ENCODE measurements at regions not wholly inside any gene's neighbourhood (a gene's known extent, or its start where the extent isn't known, plus 50 kb on each side); places are given as distances from the start of the nearest gene placed in this dataset.

DNA sequence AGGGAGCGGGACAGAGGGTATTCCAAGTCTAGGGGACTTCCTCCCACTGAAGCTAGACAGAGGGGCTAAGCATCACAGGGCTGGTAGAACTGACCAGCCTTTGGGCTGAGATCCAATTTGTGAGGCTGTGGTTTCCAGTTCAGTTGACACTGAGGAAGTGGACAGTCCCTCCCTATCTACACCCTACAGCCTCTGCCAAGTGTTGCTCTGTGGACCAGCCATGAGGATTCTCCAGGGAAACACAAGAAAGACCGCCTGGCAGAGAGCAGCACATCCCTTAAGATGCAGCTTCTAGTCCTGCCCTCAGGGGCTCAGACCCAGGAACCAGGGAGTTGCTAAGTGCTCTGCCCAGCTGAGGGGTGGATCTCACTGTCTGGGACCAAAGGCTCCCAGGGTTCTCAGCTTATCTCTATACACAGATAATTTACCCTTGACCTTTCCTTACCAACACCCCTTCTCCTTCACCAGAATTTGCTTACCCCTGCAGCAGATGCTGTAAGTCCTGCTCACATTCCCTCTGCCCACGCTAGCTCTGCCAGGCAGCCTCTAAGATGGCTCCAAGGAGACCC, 252.0 kb downstream of the SKIDA1 start:
- intact Hi-C loops (cut with DNase I), result no loop called here
- DNase-seq, result no peak

DNA sequence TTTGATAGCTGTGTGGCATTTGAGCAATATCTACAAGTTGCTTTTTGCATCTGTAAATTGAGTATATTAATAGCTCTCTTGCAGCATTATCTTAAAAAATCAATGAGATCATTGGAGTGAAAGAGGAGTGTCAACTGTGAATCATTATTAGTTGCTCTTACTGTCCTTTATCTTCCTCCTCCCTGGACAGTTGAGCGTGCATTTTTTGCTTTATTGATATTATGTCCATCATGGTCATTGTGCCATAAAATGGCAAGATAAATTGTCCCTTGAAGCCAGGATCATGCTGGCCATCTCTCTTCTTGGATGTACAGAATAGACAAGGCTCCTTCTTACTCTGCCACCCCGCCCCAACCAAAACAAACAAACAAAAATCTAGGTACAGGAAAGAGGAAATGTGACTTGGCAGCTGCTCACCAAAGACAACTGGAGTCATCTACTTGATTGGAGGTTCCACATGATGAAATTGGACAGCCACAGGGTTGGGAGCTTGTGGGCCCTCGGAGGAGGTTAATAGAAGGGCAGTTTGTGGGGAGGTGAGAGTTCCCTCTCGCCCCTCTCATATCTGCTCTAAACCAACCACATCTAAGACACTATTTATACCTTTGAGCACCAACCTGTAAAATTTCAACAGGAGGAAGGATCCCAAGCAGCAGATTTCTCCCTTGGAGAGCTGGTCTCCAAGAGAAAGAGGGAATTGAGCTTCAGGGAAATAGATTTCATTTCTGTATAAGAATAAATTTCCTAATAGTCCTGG, 252.7 kb downstream of the SKIDA1 start:
- intact Hi-C loops (cut with DNase I), result no loop called here
- DNase-seq, result no peak

DNA sequence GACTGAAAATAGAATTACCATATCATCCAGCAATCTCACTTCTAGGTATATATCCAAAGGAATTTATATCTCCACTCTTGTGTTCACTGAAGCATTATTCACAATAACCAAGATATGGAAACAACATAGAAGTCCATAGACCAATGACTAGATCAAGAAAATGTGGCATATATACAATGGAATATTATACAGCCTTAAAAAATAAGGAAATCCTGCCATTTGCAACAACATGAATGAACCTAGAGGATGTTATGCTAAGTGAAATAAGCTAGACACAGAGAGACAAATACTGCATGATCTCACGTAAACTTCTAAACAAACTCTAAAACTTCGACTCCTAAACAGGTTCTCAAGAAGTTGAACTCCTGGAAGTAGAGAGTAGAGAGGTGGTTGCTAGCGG, 254.5 kb downstream of the SKIDA1 start:
- intact Hi-C loops (cut with DNase I), result loop anchor here (2.0 kb wide), 1 partner anchor 190 kb away; no protein-coding TSS in a partner anchor
- no peak for DNase-seq

DNA sequence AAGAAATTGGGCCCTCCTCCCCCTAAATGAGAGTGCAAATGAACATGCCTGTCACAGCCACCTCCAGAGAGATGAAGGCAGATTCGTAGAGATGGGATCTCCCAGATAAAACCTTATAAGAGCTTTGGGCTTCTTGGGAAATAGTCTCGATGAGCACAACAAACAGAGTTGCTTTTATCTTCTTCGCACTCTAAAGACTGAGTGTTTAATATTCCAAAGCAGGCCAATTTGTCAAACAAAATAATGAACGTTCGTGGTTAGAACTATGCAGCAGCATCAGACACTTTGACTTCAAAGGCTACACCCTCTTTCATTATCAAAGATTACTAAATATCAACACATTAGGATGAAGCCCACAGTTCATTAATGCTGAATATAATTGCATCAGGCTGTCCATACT, 256.2 kb downstream of the SKIDA1 start:
- intact Hi-C loops (cut with DNase I), result loop anchor here (10.0 kb wide), 2 partner anchors 94 to 414 kb away; no protein-coding TSS in a partner anchor
- DNase-seq, result no peak

DNA sequence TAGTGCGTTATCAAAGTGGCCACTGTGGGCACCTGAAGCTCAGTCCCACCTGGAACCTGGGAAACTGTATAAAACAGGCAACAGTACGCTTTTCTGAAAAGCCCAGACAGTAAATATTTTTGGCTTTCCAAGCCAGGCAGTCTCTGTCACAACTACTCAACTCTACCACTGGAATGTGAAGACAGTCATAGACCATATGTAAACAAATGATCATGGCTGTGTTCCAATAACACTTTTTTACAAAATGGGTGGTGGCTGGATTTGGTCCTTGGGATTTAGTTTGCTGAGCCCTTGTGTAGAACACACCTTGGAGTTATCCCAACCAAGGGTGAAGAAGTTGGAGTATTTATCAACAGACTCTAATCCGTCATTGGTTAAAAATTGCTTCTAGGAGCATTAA, 259.9 kb downstream of the SKIDA1 start:
- intact Hi-C loops (cut with DNase I), result loop anchor here (10.0 kb wide), 2 partner anchors 91 to 411 kb away; no protein-coding TSS in a partner anchor

DNA sequence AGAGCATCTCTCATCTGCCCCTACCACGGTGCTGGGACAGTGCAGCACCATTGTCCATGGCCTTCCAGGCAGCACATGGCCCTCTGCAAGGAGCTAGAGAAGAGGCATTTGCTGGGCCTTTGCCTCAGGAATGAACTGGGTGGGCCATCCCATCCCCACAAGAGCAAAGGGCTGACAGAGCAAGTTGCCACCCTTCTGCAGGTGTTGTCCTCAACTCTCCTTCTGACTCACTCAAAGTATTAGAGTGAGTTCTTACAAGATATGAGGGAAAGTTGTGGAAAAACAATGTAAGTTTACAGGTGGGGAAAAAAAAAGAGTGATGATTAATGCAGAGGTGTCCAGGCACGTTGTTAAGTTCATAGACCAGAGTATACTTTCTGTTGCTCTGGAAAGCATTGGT, 261.2 kb downstream of the SKIDA1 start:
- intact Hi-C loops (cut with DNase I), result loop anchor here (10.0 kb wide), 2 partner anchors 89 to 409 kb away; no protein-coding TSS in a partner anchor
- DNase-seq, result no peak

More for the DNA sequence above, 259.9 kb downstream of the SKIDA1 start:
- DNase-seq, result no peak

DNA sequence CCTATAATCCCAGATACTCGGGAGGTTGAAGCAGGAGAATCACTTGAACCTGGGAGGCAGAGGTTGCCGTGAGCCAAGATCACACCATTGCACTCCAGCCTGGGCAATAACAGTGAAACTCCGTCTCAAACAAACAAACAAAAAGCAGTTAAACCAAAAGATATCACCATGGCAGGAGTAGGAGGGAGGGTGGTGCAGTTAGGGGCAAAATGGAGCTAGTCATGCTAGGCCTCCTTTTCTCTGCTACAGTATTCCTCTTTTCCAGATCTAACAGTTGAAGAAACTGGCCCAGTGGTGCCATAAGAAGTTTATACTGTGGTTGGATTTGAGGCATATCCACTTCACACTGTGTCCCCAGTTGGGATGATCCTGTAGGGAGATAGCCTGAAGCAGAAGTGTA, 261.6 kb downstream of the SKIDA1 start:
- intact Hi-C loops (cut with DNase I), result loop anchor here (10.0 kb wide), 2 partner anchors 89 to 409 kb away; no protein-coding TSS in a partner anchor
- DNase-seq, result no peak

DNA sequence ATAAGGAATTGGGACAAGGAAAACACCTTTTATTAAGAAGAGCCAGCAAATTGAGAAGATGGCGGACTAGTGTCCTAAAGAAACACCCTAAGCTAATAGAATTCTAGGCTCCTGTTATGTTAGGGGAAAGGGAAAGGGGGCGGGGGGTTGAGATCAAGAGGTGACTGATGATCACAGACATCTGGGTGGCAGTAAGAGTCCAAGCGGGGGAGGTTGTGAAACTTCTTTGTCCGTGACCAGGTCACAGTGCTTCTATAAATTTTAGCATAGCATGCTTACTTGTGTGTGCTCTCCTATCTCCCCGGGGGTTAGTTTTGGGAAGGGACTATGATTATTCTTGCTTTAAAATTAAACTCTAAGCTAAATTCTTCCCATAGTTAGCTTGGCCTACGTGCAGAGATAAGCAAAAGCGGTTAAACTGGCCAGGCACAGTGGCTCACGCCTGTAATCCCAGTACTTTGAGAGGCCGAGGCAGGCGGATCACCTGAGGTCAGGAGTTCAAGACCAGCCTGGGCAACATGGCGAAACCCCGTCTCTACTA, 262.1 kb downstream of the SKIDA1 start:
- intact Hi-C loops (cut with DNase I), result loop anchor here (10.0 kb wide), 2 partner anchors 89 to 409 kb away; no protein-coding TSS in a partner anchor
- DNase-seq, result no peak

DNA sequence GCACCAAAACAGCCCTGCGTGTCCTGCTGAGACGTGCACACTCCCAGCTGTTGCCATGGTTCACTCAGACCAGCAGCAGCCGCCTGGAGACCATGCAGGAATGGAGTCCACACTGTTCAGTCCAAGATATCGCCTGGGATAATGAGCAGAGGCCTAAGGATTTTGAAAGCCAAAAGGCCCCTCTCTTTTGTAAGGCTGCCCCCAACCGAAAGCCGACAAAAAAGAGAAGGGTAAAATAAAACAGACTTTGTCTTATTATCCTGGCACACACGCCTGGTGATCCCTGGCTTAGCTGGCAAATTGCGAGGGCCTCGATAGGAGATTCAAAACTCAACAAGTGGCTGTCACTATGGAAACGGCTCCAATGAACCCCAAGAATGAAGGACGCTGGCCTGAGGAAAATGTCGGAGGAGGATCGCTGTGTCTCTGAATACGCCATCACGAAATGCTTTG, 263.6 kb downstream of the SKIDA1 start:
- intact Hi-C loops (cut with DNase I), result loop anchor here (10.0 kb wide), 2 partner anchors 87 to 407 kb away; no protein-coding TSS in a partner anchor
- peak in 4 of 10 donors; percentile 14 to 85 (median 30) for DNase-seq

DNA sequence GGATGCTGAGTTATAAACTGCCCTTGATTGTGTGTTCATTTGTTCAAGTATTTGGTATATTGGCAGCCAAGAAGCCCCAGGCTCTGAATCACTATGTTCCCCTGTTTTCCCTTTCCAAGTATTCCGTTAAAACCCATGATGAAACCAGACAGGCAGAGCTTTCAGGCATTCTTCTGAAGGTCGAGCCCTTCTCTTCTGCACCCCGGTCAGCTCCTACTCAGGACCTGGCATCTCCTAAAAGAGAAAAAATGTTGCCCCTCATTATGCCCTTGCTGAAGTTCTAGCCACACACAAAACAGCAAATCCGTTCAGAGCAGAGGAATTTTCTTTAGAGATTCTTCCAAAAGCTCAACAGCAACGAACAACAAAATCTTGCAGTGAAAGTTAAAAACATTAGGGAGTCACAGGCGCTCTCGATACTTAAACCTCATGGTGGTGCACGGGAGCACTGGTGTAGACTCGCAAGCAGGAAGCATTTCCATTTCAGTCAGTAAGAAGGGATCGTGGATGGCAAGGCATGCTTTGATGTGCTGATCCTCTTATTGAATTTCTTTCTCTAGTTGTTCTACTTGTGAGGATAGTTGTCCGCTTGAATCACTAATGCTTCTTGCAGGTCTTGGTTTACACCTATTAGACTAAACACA, 264.9 kb downstream of the SKIDA1 start:
- intact Hi-C loops (cut with DNase I), result loop anchor here (10.0 kb wide), 2 partner anchors 86 to 406 kb away; no protein-coding TSS in a partner anchor

DNA sequence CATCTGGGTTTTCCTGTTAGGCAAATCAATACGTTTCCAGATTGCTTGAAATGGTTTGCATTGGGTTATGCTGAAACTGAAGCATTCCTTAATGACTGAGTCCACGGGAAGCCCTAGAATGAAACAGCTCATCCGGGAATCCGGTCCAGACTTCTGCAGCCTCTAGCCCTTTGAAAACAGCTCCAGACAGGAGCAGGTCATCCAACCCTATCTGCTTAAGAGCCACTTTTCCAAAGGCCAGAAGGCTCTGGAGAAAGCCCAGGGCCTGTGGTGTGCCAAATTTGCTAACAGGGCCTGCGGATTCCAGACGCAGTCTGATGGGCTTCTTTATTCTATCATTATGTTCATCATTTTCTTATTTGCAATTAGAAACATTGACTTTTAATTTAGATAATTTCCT, 265.4 kb downstream of the SKIDA1 start:
- intact Hi-C loops (cut with DNase I), result loop anchor here (10.0 kb wide), 2 partner anchors 85 to 405 kb away; no protein-coding TSS in a partner anchor
- no peak for DNase-seq

More for the DNA sequence above, 264.9 kb downstream of the SKIDA1 start:
- DNase-seq, result no peak

DNA sequence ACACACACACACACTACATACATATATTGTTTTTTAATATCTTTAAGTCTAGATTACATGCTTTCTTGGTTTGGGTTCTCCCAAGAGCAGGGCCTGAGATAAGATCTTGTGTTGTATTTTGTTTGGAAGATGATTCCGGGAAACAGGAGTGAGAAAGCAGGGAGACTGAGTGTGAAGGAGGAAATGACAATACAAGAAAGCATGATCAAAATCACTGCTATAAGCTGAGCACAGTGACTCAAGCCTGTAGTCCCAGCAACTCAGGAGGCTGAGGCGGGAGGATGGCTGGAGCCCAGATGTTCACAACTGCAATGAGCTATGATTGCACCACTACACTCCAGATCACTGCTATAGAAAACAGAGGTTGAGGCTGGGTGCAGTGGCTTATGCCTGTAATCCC, 267.6 kb downstream of the SKIDA1 start:
- intact Hi-C loops (cut with DNase I), result no loop called here

DNA sequence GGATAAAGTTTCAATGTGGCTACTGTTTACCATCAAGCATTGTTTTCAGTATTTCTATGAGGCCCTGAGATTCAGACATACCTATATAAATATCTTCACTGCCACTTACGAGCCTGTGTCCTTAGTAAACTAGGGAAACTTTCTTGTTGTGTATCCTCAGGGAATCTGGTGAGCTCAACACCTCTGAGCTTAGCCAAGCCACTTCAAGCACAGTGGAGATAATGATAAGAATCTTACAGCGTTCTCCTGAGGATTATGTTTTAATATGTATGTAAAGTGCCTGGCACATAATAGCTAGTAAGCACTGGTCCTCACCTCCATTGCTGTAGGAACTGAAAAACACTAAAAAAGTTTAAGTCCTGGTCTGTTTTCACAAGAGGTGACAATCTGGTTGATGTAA, 268.3 kb downstream of the SKIDA1 start:
- intact Hi-C loops (cut with DNase I), result no loop called here
- DNase-seq, result no peak

More for the DNA sequence above, 267.6 kb downstream of the SKIDA1 start:
- no peak for DNase-seq

DNA sequence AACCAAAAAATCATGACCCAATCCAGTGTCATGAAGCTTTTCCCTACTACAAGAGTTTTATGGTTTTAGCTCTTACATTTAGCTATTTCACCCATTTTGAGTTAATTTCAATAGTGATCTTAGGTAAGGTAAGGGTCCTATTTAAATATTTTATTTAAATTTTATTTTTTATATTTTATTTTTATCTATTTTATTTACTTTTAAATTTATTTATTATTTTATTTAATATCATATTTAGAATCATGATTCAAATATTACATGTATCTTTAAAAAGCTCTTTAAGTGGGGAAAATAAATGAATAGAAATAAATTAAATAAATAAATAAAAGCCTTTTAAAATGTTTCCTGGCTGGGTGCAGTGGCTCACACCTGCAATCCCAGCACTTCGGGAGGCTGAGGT, 276.0 kb downstream of the SKIDA1 start:
- DNase-seq, result no peak
- intact Hi-C loops (cut with DNase I), result no loop called here

DNA sequence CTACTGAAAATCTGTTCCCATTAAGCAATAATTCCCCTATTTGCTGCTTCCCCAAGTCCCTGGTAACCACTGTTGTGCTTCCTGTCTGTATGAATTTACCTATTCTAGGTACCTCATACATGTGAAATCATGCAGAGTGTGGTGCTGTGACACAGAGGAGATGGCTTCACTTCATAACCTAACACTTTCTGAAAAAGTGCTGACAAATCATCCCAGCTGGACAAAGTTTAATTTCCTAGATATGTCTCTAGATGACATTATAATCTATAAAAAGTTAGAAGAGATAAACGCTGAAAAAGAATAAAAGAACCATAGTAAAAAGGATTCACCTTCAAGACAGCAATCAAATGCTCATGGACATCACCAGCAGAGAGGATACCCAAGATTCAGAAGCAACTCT, 277.9 kb downstream of the SKIDA1 start:
- intact Hi-C loops (cut with DNase I), result no loop called here
- no peak for DNase-seq

DNA sequence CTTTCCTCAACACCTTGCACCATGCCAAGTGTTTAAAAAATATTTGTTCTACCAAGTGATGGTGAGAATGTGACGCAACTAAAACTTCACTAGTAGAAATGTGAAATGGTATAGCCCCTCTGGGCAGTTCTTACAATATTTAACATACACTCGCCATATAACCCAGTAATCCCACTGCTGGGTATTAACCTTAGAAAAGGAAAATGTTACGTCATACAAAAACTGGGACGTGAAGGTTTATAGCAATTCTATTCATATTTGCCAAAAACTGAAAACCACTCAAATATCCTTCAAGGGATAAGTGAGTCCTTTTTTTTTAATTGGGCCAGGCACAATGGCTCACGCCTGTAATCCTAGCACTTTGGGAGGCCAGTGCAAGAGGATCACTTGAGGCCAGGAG, 279.3 kb downstream of the SKIDA1 start:
- DNase-seq, result no peak
- intact Hi-C loops (cut with DNase I), result no loop called here

DNA sequence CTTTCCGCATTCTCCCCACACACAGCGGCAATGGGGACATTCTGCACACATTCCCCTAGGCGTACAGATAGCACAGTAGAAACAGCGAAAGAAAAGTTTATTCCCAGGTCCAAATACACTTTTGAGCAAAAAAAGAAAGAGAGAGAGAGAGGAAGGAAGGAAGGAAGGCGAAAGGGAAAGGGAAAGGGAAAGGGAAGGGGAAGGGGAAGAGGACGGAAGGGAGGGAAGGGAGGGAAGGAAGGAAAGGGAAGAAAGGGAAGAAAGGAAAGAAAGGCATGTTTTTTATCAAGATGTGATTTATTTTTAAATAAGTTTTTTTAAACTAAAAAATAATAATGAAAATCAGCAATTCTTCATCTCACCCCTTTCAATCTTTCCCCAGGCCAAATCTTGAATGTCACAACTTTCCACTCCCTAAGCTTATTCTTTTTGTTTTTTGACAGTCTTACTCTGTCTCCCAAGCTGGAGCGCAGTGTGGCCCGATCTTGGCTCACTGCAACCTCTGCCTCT, 281.7 kb downstream of the SKIDA1 start:
- DNase-seq, result no peak
- intact Hi-C loops (cut with DNase I), result no loop called here

DNA sequence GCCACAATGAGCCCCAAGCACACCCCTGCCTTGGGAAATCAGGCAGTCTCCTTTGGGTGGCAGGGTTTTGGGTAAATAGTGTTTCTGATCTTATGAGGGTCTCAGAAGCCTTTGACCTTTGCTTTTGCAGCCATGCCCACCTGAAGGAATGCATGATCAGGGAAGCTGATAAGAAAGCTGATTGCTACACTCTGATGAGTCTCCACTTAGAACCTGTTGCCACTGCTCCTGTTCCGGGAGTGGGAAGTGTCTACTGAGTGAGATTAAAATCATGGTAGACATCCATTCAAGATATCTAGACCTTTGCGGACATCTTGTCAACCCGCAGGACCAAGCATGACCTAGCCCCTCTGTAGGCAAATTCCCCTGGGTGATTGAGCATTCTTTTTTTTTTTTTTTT, 282.6 kb downstream of the SKIDA1 start:
- intact Hi-C loops (cut with DNase I), result no loop called here
- DNase-seq, result no peak

DNA sequence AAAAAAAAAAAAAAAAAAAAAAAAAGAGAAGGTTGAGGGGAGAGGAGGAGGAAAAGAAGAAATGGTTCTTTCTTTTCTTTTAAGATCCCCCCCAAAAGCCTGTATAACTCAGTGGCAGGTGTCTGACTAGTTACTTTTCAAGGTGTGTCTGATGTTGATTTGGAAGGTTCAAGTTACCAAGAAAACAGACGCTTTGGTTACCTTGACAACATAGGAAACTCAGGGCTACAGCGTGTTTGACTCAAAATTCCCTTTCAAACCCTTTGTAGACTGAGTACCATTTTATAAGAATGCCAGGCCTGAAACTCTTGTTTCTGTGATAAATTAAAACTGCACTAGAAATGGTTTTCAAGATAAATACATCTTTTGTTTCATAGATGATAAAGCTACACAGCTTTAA, 286.8 kb downstream of the SKIDA1 start:
- intact Hi-C loops (cut with DNase I), result no loop called here
- no peak for DNase-seq

DNA sequence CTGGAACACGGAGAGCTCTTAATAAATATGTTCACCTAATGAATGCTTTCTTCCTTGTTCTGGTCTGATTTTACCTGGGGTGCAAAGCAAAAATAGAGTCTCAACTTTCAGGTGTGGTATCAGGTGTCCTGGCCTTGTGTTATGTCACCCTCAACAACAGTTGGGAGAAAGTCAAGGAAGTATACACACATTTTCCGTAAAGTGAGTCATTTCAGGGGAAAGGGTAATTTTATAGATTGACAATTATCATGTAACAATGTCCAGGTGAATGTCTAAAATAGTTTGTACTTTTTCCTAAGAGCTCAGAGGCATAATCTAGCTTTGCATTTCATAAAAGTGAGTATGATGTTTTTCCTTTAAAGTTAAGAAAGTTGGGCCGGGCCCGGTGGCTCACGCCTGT, 287.4 kb downstream of the SKIDA1 start:
- intact Hi-C loops (cut with DNase I), result no loop called here
- no peak for DNase-seq

DNA sequence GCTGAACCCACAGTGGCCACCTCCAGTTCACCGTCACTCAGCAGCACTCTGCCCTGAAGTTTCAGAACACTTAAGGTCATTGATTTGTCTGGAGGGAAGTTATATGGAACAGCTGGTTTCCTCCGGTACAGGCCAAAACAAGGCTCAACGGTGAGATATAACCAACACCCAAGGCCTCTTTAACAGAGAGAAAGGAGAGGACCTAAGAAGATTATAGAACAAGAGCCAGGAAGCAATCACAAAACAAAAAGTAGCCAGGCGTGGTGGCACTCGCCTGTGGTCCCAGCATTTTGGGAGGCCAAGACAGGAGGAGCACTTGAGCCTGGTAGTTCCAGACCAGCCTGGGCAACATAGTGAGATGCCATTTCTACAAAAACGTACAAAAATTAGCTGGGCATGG, 290.7 kb downstream of the SKIDA1 start:
- intact Hi-C loops (cut with DNase I), result no loop called here
- DNase-seq, result no peak

Data from posterior cingulate gyrus (tissue), 11 donors.